GM18870 (cell line): ENCODE measurements at regions not wholly inside any gene's neighbourhood (a gene's known extent, or its start where the extent isn't known, plus 50 kb on each side); places are given as distances from the start of the nearest gene placed in this dataset.
"Not testable (repeated sequence)": the region's sequence is repeated elsewhere in the genome, so short reads cannot be mapped to it uniquely, and the experiment has no call there.

Experiments used
- ATAC-seq: cut with Tn5 transposase; IDR thresholded peaks from one replicate; pipeline ENCODE4 v1.9.1; 2021; ENCODE audit warnings: moderate library complexity; ENCODE audit not compliant: unreplicated experiment

DNA sequence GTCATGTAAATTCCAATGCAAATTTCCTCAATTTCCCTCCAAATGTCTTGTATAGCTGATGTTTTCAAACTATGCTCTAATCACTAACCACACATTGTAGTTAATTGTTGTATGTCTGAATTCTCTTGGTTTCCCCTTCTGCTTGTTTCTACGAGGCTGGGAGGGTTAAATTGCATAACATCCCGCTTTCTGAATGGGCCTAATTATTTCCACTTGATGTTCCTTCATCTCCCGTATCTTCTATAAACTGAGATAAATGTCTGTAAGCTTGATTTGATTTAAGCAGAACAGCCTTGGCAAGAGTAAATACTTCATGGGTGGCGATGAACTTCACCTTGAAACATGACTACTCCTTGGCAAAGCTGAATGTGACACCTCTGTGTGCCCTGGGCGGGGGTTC, 72.2 kb downstream of the SERINC2 start:
- no peak for ATAC-seq

DNA sequence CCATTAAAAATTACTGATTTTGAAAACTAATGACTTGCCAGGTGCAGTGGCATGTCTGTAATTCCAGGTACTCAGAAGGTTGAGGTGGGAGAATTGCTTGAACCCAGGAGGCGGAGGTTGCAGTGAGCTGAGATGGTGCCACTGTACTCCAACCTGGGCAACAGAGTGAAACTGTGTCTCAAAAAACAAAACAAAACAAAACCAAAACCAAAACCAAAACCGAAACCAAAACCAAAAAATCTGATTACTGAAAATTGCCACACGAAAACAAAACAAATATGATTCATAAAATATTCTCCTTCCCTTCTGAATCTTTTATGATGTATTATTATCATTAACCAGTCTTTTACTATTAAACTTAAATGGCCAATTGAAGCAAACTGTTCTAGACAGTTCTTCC, 74.1 kb downstream of the SERINC2 start:
- ATAC-seq, result no peak

DNA sequence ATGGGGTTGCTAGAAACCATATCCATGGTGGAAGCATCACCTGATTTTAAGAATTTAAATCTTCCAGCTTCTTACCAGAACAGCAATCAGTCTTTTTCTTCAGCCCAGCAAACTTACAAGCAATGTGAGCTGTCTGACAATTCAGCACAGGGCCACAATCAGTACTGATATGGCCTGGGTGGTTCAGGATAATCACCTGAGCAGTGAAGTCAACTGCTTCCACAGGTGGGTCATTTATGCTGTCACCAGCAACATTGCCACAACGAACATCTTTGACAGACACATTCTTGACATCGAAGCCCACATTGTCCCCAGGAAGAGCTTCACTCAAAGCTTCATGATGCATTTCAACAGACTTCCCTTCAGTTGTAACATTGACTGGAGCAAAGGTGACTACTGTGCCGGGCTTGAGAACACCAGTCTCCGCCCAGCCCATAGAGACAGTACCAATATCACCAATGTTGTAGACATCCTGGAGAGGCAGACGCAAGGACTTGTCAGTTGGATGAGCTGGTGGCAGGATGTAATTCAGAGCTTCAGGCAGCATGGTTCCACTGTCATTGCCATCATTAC, 74.8 kb downstream of the SERINC2 start:
- no peak for ATAC-seq

DNA sequence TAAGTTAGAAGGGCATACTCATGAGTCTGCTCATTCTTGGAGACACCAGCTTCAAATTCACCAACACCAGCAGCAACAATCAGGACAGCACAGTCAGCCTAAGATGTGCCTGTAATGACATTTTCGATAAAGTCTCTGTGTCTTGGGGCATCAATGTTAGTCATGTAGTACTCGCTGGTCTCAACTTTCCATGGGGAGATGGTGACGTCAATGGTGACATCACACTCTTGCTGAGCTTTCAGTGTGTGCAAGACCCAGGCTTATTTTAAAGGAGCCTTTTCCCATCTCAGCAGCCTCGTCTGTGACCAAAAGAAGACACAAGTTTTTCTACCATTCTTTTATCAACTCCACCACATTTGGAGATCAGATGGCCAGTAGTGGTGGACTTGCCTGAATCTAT, 75.5 kb downstream of the SERINC2 start:
- ATAC-seq, result no peak

DNA sequence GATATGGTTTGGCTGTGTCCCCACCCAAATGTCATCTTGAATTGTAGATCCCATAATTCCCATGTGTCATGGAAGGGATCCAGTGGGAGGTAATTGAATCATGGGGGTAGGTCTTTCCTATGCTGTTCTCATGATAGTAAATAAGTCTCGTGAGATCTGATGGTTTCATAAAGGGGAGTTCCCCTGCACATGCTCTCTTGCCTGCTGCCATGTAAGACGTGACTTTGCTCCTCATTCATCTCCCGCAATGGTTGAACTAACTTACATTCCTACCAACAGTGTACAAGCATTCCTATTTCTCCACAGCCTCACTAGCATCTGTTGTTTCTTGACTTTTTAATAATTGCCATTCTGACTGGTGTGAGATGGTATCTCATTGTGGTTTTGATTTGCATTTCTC, 76.6 kb downstream of the SERINC2 start:
- not testable (repeated sequence) for ATAC-seq

DNA sequence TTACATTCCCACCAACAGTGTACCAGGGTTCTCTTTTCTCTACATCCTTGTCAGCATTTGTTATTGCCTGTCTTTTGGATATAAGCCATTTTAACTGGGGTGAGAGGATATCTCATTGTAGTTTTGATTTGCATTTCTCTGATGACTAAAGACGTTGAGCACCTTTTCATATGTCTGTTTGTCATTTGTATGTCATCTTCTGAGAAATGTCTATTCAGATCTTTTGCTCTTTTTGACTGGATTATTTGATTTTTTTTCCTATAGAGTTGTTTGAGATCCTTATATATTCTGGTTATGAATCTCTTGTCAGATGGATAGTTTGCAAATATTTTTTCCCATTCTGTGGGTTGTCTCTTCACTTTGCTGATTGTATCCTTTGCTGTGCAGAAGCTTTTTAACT, 77.6 kb downstream of the SERINC2 start:
- not testable (repeated sequence) for ATAC-seq

DNA sequence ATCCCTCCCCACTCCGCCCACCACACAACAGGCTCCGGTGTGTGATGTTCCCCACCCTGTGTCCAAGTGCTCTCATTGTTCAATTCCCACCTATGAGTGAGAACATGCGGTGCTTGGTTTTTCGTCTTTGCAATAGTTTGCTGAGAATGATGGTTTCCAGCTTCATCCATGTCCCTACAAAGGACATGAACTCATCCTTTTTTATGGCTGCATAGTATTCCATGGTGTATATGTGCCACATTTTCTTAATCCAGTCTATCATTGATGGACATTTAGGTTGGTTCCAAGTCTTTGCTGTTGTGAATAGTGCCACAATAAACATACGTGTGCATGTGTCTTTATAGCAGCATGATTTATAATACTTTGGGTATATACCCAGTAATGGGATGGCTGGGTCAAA, 81.0 kb upstream of the TINAGL1 start:
- ATAC-seq, result not testable (repeated sequence)

DNA sequence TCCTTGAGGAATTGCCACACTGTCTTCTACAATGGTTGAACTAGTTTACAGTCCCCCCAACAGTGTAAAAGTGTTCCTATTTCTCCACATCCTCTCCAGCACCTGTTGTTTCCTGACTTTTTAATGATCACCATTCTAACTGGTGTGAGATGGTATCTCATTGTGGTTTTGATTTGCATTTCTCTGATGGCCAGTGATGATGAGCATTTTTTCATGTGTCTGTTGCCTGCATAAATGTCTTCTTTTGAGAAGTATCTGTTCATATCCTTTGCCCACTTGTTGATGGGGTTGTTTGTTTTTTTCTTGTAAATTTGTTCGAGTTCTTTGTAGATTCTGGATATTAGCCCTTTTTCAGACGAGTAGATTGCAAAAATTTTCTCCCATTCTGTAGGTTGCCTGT, 80.5 kb upstream of the TINAGL1 start:
- not testable (repeated sequence) for ATAC-seq

DNA sequence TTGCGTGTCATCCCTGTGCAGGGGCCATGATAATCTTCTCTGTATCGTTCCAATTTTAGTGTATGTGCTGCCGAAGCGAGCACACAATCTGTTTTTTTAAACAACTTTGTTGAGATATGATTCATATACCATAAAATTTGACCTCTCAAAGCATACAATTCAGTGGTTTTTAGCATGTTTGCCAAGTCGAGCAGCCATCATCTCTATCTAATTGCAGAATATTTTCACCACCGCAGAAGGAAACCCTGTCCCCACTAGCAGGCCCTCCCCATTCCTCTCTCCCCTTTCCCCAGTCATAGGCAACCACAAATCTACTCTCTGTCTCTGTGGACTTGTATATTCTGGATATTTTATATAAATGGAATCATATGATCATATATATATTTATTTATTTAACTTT, 78.7 kb upstream of the TINAGL1 start:
- ATAC-seq, result no peak

DNA sequence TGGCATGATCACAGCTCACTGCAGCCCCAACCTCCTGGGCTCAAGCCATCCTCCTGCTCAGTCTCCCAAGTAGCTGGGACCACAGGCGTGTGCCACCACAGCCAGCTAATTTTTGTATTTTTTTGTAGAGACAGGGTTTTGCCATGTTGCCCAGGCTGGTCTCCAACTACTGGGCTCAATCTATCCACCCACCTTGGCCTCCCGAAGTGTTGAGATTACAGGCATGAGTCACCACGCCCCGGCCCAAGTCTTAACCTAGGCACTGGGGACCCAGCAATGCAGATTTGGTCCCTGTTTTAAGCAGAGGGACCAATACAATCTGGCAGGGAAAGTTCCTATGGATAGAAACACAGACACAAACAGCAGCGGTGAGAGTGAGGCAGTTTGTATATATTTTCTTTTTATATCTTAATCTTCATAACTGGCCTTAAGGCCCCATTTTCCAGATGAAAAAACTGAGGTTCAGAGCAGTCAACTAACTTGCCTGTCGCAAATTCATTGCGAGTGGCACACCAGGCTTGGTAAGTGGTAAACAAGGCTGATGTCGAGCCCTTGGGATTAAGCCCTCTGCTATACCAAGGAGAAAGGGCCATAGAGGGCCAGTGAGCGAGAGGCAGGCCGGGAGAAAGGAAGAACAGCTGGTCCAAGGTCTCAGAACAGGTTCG, 77.8 kb upstream of the TINAGL1 start:
- no peak for ATAC-seq

DNA sequence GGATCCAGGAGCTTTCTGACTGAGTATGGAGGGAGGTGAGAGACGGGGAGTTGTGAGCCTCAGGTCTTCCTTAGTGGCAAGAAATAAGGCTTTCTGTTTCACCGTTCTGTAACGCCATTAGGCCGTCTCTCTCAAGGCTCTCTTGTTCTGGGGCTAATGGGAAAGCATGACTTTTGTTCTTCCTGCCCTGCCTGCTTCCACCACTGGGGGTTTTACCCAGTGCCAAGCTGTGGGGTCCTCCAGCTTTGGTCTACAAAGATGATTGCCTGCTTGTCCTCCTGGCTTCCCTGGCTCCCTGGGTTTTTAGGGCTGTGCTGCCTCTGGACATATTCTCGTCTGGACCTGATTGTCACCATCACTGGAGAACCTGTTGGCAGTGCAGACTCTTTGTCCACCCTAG, 74.8 kb upstream of the TINAGL1 start:
- no peak for ATAC-seq

DNA sequence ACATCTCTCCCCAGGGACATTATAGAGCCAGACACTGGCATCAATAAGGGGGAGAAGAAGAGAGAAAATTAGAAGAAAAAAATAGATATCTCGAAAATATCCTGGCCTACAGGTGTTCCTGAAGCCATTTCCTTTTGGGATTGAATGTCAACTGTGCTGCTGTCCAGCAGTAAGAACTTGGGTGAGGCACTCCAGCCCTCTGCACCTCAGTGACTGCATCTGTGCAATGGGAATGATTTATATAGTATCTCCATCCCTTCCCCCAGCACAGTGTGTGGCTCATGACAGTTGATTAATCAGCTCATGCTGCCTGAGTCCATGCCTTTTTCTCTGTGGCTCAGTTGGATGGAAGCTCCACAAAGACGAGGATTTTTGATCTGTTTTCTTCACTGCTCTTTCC, 74.1 kb upstream of the TINAGL1 start:
- ATAC-seq, result no peak

DNA sequence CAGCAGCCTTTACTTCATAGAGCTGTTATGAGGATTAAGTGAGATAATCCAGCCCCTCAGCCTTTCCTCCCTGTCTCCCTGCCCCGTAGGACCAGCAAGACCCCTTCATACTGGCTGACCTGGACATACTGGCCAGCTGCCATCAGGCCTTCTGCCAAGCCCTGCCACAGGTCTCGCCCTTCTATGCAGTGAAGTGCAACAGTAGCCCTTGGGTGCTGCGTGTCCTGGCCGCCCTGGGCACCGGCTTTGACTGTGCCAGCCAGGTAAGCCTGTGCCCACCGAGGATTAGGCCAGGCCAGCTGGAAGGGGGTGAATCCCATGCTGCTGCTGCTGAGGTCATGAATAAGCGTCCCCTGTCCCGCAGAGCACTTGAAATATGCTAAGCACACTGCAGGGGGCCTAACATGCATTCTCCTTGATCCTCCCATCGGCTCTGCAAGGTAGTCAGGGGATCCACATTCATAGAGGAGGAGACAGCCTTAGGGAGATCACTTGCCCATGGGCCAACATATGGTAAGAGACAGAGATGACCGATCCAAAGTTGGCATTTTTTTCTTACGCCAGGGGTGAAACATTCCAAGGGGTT, 73.3 kb upstream of the TINAGL1 start:
- ATAC-seq, result no peak

DNA sequence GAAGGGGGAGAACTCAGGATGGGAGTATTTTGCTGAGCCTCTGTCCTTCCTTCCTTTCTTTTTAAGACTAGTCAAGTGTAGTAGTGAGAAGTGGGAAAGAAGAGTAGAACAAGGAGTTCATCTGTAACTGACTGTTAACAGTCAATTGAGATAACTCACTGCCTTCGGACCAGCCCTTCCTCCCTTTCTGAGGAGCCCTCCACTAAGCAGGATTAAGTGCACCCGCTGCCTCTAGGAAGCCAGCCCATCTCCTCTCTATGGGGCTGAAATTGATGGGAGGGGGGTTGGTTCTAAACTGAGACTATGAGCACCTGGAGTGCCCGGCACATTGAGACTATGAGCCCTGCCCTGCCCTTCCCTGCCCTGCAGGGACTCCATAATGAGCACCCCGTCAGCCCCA, 72.7 kb upstream of the TINAGL1 start:
- ATAC-seq, result no peak

DNA sequence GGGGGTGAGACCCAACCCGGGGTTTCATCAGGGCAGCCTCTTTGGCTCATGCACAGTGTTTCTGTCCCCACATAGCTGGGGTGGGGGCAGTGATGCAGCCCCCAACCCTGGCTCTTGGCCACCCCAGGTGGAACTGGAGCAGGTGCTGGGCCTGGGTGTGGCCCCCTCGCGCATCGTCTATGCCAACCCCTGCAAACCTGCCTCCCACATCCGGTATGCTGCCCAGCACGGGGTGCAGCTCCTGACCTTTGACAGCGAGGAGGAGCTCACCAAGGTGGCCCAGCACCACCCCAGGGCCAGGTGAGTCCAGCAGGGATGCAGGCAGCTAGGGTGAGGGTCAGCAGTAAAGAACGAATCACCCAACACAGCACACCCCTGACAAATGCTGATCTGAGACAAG, 72.3 kb upstream of the TINAGL1 start:
- no peak for ATAC-seq

DNA sequence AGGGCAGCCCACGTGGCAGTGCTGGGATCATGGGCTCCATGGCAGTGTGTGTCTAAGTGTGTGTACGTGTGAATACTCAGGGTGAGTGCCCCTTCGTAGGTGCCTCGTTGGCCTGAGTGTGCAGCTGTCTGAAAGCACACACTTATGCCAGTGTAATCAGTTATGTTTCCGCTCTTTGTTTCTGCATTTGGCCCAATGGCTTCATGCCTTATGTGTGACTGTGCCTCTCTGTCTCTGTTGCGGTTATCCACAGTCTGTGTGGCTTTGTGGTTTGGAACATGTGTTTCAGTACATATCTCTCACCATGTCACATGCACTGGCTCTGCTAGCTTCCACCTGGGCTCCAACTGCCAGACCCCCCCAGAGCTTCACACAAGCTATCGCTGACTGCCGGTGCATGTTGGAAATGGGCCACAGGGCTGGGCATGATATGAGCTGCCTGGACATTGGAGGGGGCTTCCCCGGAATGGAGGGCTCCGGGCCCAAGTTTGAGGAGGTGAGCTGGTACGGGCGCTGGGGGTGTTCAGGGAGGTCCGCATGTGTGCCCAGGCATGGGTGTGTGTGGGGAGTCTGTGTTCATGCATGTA, 70.3 kb upstream of the TINAGL1 start:
- ATAC-seq, result peak; percentile 60

DNA sequence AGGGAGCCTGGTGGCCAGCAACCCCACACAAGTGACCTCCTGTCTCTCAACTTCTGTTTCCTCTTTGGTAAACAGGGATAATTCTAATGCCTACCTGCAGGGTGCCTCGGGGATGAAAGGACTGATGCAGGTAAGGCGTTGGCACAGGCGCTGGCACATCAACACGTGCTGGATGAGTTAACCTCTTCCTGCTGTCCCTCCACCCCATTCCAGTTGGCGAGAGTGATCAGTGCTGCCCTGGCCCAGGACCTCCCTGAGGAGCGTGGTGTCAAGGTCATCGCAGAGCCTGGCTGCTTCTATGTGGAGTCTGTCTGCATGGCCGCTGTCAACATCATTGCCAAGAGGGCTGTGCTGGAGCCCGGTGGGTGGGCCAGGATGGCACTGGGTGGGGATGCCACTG, 69.1 kb upstream of the TINAGL1 start:
- no peak for ATAC-seq

DNA sequence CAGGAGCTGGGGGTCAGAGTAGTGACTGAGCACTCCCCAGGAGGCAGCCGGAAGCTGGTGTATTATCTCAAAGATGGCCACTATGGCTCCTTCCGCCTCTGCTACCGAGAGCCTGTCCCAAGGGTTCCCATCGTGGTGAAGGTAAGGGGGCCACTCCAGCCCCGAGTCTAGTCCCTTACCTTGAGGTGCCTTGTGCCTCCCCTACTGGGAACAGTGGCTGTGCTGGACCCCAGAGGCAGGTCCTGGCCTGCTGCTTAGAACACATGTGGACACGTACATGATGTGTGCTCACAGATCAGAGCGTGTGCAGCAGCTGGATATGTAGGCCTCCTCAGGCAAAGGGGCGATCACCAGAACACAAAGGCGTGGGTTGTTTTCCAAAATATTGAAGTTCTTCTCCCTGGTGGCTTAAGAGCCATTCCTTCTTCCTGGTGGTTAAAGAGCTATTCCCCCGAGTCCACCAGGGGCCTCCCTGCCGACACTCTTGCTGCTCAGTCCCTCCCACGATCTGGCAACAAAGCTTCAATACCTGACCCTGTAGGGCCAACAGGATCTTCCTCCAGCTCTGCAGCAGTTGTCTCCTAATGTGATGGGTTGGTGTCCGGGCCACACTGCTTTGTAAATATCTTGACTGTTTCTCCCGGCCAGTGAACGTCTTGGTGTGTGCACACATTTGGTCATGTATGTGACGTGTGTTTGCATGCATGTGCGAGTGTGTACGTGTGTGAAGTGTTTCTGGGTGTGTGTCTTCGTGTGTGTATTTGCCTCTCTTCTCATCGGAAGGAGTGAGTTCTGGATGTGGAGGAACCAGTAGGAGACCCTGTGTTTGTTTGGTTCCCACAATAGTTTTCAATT, 68.4 kb upstream of the TINAGL1 start:
- no peak for ATAC-seq

DNA sequence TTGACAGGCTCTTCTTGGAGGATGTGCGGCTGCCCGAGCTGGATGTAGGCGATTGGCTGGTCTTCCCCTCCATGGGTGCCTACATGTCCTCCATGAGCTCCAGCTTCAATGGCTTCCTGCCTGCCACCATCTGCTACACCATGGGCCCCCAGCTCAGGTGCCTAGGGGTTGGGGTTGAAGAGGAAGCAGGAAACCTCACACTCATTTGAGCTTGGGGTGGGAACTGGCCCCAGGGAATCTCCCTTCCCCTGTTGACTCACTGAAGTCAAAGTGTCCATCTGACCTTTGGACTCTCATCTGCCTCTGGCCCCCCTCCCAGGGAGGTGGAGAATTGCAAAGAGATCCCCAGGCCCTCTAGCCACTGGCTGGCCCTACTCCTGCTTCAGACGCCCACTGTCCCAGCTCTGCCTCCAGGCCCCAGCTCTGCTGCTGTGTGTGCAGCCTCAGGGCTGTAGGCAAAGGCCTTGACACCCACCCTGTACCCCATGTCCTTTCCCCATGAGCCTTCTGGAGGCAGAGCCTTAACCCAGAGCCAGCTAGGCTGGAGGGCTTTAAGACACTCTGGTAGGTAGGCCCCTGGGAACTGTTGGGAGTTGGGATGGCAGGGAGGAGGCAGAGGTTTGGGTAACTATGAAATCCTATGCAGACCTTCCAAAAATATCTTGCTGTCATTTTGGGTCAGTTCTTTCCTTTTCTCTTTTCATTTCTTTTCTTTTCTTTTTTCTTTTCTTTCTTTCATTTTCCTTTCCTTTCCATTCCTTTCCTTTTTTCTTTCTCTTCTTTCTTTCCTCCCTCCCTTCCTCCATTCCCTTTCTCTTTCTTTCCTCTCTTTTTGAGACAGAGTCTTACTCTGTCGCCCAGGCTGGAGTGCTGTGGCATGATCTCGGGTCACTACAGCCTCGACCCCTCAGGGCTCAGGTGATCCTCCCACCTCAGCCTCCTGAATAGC, 66.9 kb upstream of the TINAGL1 start:
- peak; percentile 33 for ATAC-seq

DNA sequence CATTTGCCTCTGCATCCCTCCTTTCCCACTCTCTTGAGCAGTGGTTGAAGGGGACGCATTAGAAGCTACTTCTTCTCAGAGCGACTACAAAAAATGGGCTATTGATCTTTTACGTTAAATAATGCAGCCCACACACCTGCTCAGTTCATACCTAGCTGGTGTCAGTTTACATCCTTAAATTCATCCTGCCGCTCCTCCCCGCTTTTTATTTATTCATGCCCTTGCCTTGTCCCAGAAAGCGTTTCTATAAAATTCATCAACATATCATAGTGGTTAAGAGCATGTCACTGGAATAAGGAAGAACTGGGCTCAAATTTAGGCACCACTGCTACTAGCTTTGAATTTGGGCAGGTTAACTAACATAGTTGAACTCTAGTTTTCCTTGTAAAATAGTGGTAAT, 66.0 kb upstream of the TINAGL1 start:
- ATAC-seq, result no peak
